SK-N-SH treated with all-trans-retinoic acid at 6 μM for 48 hours (cell line): ENCODE measurements at regions not wholly inside any gene's neighbourhood (a gene's known extent, or its start where the extent isn't known, plus 50 kb on each side); places are given as distances from the start of the nearest gene placed in this dataset.

Source experiments
- PPARA ChIP-seq: fragments of 250-450 bp; sonication (Bioruptor Pico); IDR thresholded peaks from 2 replicates; pipeline ENCODE4 v1.5.0; 2020; ENCODE audit warnings: mild to moderate bottlenecking, borderline replicate concordance
- ZNF70 ChIP-seq: fragments of 450-650 bp; formaldehyde crosslinking; IDR thresholded peaks from 2 replicates; pipeline ENCODE4 v1.5.0; 2020; ENCODE audit warnings: mild to moderate bottlenecking, moderate library complexity
- TF ChIP-seq, protein P1 (sequence below): fragments of 250-450 bp; sonication (Bioruptor Pico); IDR thresholded peaks from 2 replicates; pipeline ENCODE4 v1.8.0; 2020; ENCODE audit warnings: mild to moderate bottlenecking, moderate library complexity, borderline replicate concordance

DNA sequence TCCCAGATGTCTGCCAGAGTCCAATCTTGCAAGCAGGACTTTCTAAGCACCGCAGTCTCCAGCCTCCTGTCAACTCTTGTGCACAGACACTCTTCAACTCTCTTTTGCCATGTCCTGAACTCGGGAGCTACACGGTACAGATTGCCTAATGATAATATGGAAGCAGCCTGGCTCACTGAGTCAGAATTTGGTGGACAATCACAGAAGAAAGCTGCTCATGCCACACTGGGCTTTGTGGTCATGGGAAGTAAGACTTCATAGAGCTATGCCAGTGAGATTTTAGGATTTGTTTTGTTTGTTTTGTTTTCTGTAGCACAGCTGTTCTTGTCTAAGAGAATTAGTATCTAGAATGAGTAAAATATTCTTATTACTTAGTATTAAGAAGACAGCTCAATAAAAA lies 144.1 kb upstream of the PRSS58 start:
- no peak for TF ChIP-seq ZNF70 (CRISPR knock-in tag)
- no peak for TF ChIP-seq PPARA (CRISPR knock-in tag)
- TF ChIP-seq, protein P1, sequence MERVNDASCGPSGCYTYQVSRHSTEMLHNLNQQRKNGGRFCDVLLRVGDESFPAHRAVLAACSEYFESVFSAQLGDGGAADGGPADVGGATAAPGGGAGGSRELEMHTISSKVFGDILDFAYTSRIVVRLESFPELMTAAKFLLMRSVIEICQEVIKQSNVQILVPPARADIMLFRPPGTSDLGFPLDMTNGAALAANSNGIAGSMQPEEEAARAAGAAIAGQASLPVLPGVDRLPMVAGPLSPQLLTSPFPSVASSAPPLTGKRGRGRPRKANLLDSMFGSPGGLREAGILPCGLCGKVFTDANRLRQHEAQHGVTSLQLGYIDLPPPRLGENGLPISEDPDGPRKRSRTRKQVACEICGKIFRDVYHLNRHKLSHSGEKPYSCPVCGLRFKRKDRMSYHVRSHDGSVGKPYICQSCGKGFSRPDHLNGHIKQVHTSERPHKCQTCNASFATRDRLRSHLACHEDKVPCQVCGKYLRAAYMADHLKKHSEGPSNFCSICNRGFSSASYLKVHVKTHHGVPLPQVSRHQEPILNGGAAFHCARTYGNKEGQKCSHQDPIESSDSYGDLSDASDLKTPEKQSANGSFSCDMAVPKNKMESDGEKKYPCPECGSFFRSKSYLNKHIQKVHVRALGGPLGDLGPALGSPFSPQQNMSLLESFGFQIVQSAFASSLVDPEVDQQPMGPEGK = no peak
